H1 (cell line): ENCODE measurements at regions not wholly inside any gene's neighbourhood (a gene's known extent, or its start where the extent isn't known, plus 50 kb on each side); places are given as distances from the start of the nearest gene placed in this dataset.

Experiments
- CTCF ChIA-PET: fragments of 300-600 bp; sonication (Branson Sonifier 250); formaldehyde crosslinking; loops from one replicate; lab custom pipeline; 2021; ENCODE audit not compliant: partially characterized antibody; lab: Charles Lee
- POLR2A ChIA-PET: fragments of 300-600 bp; sonication (Branson Sonifier 250); formaldehyde crosslinking; loops from one replicate; lab custom pipeline; 2021; ENCODE audit warnings: inconsistent platforms; ENCODE audit not compliant: partially characterized antibody; lab: Charles Lee
- DNase-seq, 2 experiments: peaks; one replicate each; pipeline versions ENCODE4 v3.0.0 to v3.0.0-alpha.2; 2010 to 2022; ENCODE audit warnings: low spot score in 2 of 2, low read depth in 1 of 2, mixed read lengths in 1 of 2
- FAIRE-seq: peaks from 2 replicates; lab custom pipeline; 2011; peaks lifted over from hg19 to GRCh38; lab: Jason Lieb, UNC
- H2AFZ ChIP-seq: 2 replicates; pipeline ENCODE4 v1.8.1; 2012; ENCODE audit warnings: low read length, inconsistent platforms
- H2AK5ac ChIP-seq: 2 replicates; pipeline ENCODE4 v1.6.1; 2013; ENCODE audit warnings: low read depth, low read length
- H2BK120ac ChIP-seq: replicated peaks from 2 replicates; pipeline ENCODE3; 2013; ENCODE audit warnings: low read depth, low read length, inconsistent platforms
- H2BK12ac ChIP-seq: 2 replicates; pipeline ENCODE4 v1.6.1; 2013; ENCODE audit warnings: low read depth, low read length
- H2BK15ac ChIP-seq: 2 replicates; pipeline ENCODE4 v1.6.1; 2013; ENCODE audit warnings: low read length
- H2BK20ac ChIP-seq: 2 replicates; pipeline ENCODE4 v1.6.1; 2013; ENCODE audit warnings: low read length
- H2BK5ac ChIP-seq: 2 replicates; pipeline ENCODE4 v1.6.1; 2013; ENCODE audit warnings: low read depth, low read length
- H3K14ac ChIP-seq: 2 replicates; pipeline ENCODE4 v1.6.1; 2013; ENCODE audit warnings: inconsistent platforms; ENCODE audit not compliant: insufficient read length
- H3K18ac ChIP-seq: 2 replicates; pipeline ENCODE4 v1.6.1; 2013; ENCODE audit warnings: low read length; ENCODE audit errors: extremely low read depth
- H3K23ac ChIP-seq: 2 replicates; pipeline ENCODE4 v1.6.1; 2013; ENCODE audit warnings: inconsistent platforms; ENCODE audit not compliant: insufficient read length
- H3K23me2 ChIP-seq: 2 replicates; pipeline ENCODE4 v1.6.1; 2013; ENCODE audit warnings: low read depth, low read length
- H3K27ac ChIP-seq: 2 replicates; pipeline ENCODE4 v1.6.1; 2011; ENCODE audit warnings: low read depth, low read length, inconsistent platforms
- H3K27me3 ChIP-seq, 4 experiments: replicated peaks in 1 of 4; 1 replicate in 1 of 4; 2 replicates in 3 of 4; pipeline versions ENCODE4 v1.6.1 to v1.8.1; 2011 to 2013; ENCODE audit warnings: low read length in 3 of 4, mild to moderate bottlenecking in 3 of 4, inconsistent platforms in 2 of 4, mixed read lengths in 2 of 4, moderate library complexity in 1 of 4; ENCODE audit not compliant: control insufficient read depth in 3 of 4, insufficient read depth in 3 of 4; ENCODE audit errors: extremely low read depth in 1 of 4
- H3K36me3 ChIP-seq, 4 experiments: 2 replicates each; pipeline versions ENCODE4 v1.6.1 to v1.8.1; 2011 to 2013; ENCODE audit warnings: mild to moderate bottlenecking in 4 of 4, low read length in 3 of 4, moderate library complexity in 2 of 4, control low read depth in 1 of 4, inconsistent platforms in 1 of 4; ENCODE audit not compliant: insufficient read depth in 4 of 4, control insufficient read depth in 2 of 4
- H3K4ac ChIP-seq: replicated peaks from 2 replicates; pipeline ENCODE3; 2013; ENCODE audit warnings: low read length, low read depth, mixed read lengths, inconsistent platforms; ENCODE audit not compliant: insufficient read length
- H3K4me1 ChIP-seq, 4 experiments: replicated peaks in 1 of 4; 1 replicate in 1 of 4; 2 replicates in 3 of 4; pipeline versions ENCODE4 v1.6.1 to v1.8.1; 2011 to 2013; ENCODE audit warnings: low read length in 3 of 4, inconsistent platforms in 2 of 4, mixed read lengths in 1 of 4; ENCODE audit not compliant: insufficient read depth in 4 of 4, control insufficient read depth in 3 of 4
- H3K4me2 ChIP-seq, 2 experiments: 2 replicates each; pipeline versions ENCODE4 v1.6.1 to v1.8.1; 2011 to 2013; ENCODE audit warnings: low read depth in 2 of 2, low read length in 2 of 2, control low read depth in 1 of 2, inconsistent platforms in 1 of 2, mild to moderate bottlenecking in 1 of 2; ENCODE audit not compliant: insufficient read depth in 1 of 2
- H3K4me3 ChIP-seq, 4 experiments: fragments of 200-600, 300-600 bp in 1 of 4; sonication (generic), shearing (Covaris generic), sonication (Bioruptor Twin) in 1 of 4; 2 replicates each; pipeline versions ENCODE4 v1.5.1 to v1.8.1; 2011 to 2016; ENCODE audit warnings: low read length in 4 of 4, low read depth in 3 of 4, control low read depth in 2 of 4, inconsistent platforms in 2 of 4, mild to moderate bottlenecking in 2 of 4, mixed read lengths in 1 of 4, moderate library complexity in 1 of 4; ENCODE audit not compliant: insufficient read depth in 2 of 4; ENCODE audit errors: extremely low read depth in 1 of 4
- H3K56ac ChIP-seq: replicated peaks from 2 replicates; pipeline ENCODE3; 2013; ENCODE audit warnings: low read depth, mild to moderate bottlenecking, mixed read lengths, low read length, inconsistent platforms; ENCODE audit not compliant: insufficient read length
- H3K79me1 ChIP-seq: 2 replicates; pipeline ENCODE4 v1.6.1; 2013; ENCODE audit warnings: low read depth, low read length, control low read depth
- H3K79me2 ChIP-seq, 2 experiments: 2 replicates each; pipeline versions ENCODE4 v1.6.1 to v1.8.1; 2012 to 2013; ENCODE audit warnings: low read length in 2 of 2, mild to moderate bottlenecking in 2 of 2, inconsistent platforms in 1 of 2; ENCODE audit not compliant: insufficient read depth in 2 of 2, control insufficient read depth in 1 of 2
- H3K9ac ChIP-seq, 4 experiments: replicated peaks in 1 of 4; 1 replicate in 1 of 4; 2 replicates in 3 of 4; pipeline versions ENCODE4 v1.6.1 to v1.8.1; 2011 to 2013; ENCODE audit warnings: low read depth in 3 of 4, low read length in 3 of 4, control low read depth in 2 of 4, mild to moderate bottlenecking in 2 of 4, moderate library complexity in 2 of 4, inconsistent platforms in 1 of 4; ENCODE audit errors: extremely low read depth in 1 of 4
- H3K9me3 ChIP-seq, 2 experiments: 2 replicates each; pipeline versions ENCODE4 v1.6.1 to v1.8.1; 2012 to 2013; ENCODE audit warnings: mild to moderate bottlenecking in 2 of 2, moderate library complexity in 2 of 2, control low read depth in 1 of 2, inconsistent platforms in 1 of 2, low read depth in 1 of 2, low read length in 1 of 2, mixed read lengths in 1 of 2; ENCODE audit not compliant: insufficient read depth in 2 of 2
- H4K20me1 ChIP-seq, 2 experiments: replicated peaks in 1 of 2; 2 replicates each; pipeline versions ENCODE3 to v1.8.1; 2011 to 2013; ENCODE audit warnings: inconsistent platforms in 2 of 2, low read length in 2 of 2, mild to moderate bottlenecking in 1 of 2; ENCODE audit not compliant: insufficient read depth in 2 of 2, control insufficient read depth in 1 of 2
- H4K5ac ChIP-seq: 2 replicates; pipeline ENCODE4 v1.6.1; 2013; ENCODE audit warnings: low read length, low read depth, mixed read lengths, inconsistent platforms; ENCODE audit not compliant: insufficient read length
- H4K8ac ChIP-seq: 2 replicates; pipeline ENCODE4 v1.8.0; 2013; ENCODE audit warnings: mild to moderate bottlenecking, moderate library complexity, low read length, inconsistent platforms; ENCODE audit not compliant: insufficient read depth; ENCODE audit errors: extremely low read depth
- H4K91ac ChIP-seq: replicated peaks from 2 replicates; pipeline ENCODE3; 2013; ENCODE audit warnings: low read length, mixed read lengths, inconsistent platforms; ENCODE audit not compliant: insufficient read length
- JUN ChIP-seq: IDR thresholded peaks from 2 replicates; pipeline ENCODE4 v1.6.1; 2011; ENCODE audit warnings: low read depth, mild to moderate bottlenecking, improper control_type of control experiment, low read length
- POLR2AphosphoS5 ChIP-seq: IDR thresholded peaks from 2 replicates; pipeline ENCODE4 v1.6.1; 2011; ENCODE audit warnings: low read depth, low read length
- WGBS, 2 experiments: shearing (Covaris generic) in 1 of 2; methylation state at CpG; one replicate each; pipeline versions ENCODE4 v1.1.6 to v1.1.7; 2013 to 2015; ENCODE audit warnings: low lambda C conversion rate in 2 of 2, mixed read lengths in 2 of 2, inconsistent platforms in 1 of 2, low coverage in 1 of 2, missing lambda C conversion rate in 1 of 2; ENCODE audit not compliant: insufficient replicate concordance in 2 of 2, insufficient coverage in 1 of 2, insufficient read length in 1 of 2; ENCODE audit errors: extremely low coverage in 1 of 2, missing lambda C conversion rate in 1 of 2; 5-methylcytosine and 5-hydroxymethylcytosine counted together

DNA sequence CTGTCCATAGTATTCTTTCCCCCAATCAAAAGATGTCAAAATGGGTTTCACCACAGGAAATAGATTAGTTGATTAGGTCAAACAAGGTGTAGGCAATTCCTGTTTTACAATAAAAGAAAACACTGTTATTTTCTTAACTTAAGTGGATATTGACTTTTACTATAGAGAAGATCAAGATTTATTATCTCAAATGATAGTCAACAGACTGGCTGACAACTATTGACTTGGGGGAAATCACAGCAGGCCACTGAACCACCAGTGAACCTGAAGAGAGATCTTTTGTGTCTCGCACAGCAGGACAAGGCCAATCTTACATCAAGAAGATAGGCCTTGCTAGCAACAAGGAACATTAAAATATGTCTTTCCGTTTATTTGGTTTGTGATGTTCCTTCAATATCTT is 1187.6 kb downstream of the SI start (continued):
- no peak for TF ChIP-seq JUN

DNA sequence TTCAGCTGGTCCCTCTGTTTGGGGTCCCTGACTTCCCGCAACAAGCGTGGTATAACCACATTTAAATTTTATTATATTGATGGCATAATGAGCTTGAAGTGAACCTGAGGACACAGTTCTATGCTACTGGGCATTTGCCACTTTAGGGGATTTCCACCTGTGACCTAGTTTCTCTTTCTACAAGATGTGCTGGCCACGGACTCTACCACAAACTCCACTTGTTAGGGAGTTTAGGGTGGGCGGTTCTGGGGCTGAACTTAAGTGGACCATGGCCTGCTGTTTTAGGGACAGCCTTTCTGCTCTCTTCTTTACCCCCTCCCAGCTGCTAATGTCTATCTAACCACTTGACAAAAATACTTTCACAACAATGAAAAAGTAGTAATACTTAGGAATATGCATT is 1199.1 kb downstream of the SI start:
- Histone ChIP-seq H3K4me2 (no peak overlapping the region), H3K14ac (no peak overlapping the region), H3K9me3 (peaks cover 6 to 11% of the 10 kb centered on the region in 2 experiments; a peak in 2 of 4 replicates), H3K27ac (no peak overlapping the region), H3K79me1 (no peaks in the 10 kb centered on the region), H2BK120ac (no peak overlapping the region), H2AK5ac (no peak overlapping the region), H3K4me1 (no peaks in the 10 kb centered on the region), H2BK5ac (no peak overlapping the region), H4K20me1 (no peaks in the 10 kb centered on the region), H2BK20ac (no peak overlapping the region), H3K27me3 (no peaks in the 10 kb centered on the region), H3K4me3 (no peak overlapping the region), H4K91ac (no peak overlapping the region), H4K5ac (no peak overlapping the region), H3K23ac (no peak overlapping the region), H4K8ac (no peak overlapping the region), H2BK15ac (no peak overlapping the region), H3K79me2 (no peaks in the 10 kb centered on the region), H3K18ac (no peak overlapping the region), H3K4ac (no peak overlapping the region), H3K9ac (no peak overlapping the region), H2AFZ (no peak overlapping the region), H3K36me3 (peaks cover 0 to 2% (median 0%) of the 10 kb centered on the region in 4 experiments; a peak in 1 of 8 replicates), H3K56ac (no peak overlapping the region), H3K23me2 (no peaks in the 10 kb centered on the region), H2BK12ac (no peak overlapping the region)
- ChIA-PET CTCF (no interaction called here), POLR2A (no interaction called here)
- TF ChIP-seq POLR2AphosphoS5 = no peak
- 95% methylated on average over 4 of the region's 4 CpGs; no CpG with 5 or more reads in 1 of the 2 experiments for WGBS, 2 experiments
- FAIRE-seq (no peak), DNase-seq (no peak)
